Endodermal cell (in vitro differentiated cells): ENCODE measurements at regions not wholly inside any gene's neighbourhood (a gene's known extent, or its start where the extent isn't known, plus 50 kb on each side); places are given as distances from the start of the nearest gene placed in this dataset.

ENCODE experiments used
- DNase-seq: peaks from one replicate; pipeline ENCODE4 v3.0.0-alpha.2; 2017
- H3K27ac ChIP-seq: 2 replicates; pipeline ENCODE4 v1.5.1; 2013; ENCODE audit warnings: mild to moderate bottlenecking, low read depth, low read length, moderate library complexity
- H3K27me3 ChIP-seq: 2 replicates; pipeline ENCODE4 v1.6.1; 2013; ENCODE audit warnings: mild to moderate bottlenecking, low read length, moderate library complexity; ENCODE audit not compliant: insufficient read depth, control insufficient read depth, poor library complexity, severe bottlenecking
- H3K36me3 ChIP-seq: 2 replicates; pipeline ENCODE4 v1.7.0; 2013; ENCODE audit warnings: mild to moderate bottlenecking, low read length, moderate library complexity; ENCODE audit not compliant: control insufficient read depth, insufficient read depth
- H3K4me1 ChIP-seq: one replicate; pipeline ENCODE4 v1.7.0; 2013; ENCODE audit warnings: low read length; ENCODE audit not compliant: control insufficient read depth, insufficient read depth
- H3K4me3 ChIP-seq: 2 replicates; pipeline ENCODE4 v1.5.1; 2013; ENCODE audit warnings: mild to moderate bottlenecking, low read length, moderate library complexity
- H3K9ac ChIP-seq: 2 replicates; pipeline ENCODE4 v1.6.1; 2013; ENCODE audit warnings: mild to moderate bottlenecking, low read length, moderate library complexity; ENCODE audit not compliant: poor library complexity, severe bottlenecking; ENCODE audit errors: extremely low read depth
- H3K9me3 ChIP-seq: 2 replicates; pipeline ENCODE4 v1.6.1; 2013; ENCODE audit warnings: mild to moderate bottlenecking, low read length, moderate library complexity; ENCODE audit not compliant: control insufficient read depth
- H3K27ac Mint-ChIP-seq: 2 replicates; pipeline ENCODE4 v1.8.0; 2020; ENCODE audit warnings: mixed read lengths
- H3K27me3 Mint-ChIP-seq: 2 replicates; pipeline ENCODE4 v1.8.0; 2021; ENCODE audit warnings: mild to moderate bottlenecking, mixed read lengths; ENCODE audit not compliant: insufficient read depth
- H3K36me3 Mint-ChIP-seq: 2 replicates; pipeline ENCODE4 v1.8.0; 2020; ENCODE audit warnings: low read depth, mixed read lengths
- H3K4me1 Mint-ChIP-seq: 2 replicates; pipeline ENCODE4 v1.8.0; 2020; ENCODE audit warnings: mixed read lengths
- H3K4me3 Mint-ChIP-seq: 2 replicates; pipeline ENCODE4 v1.8.0; 2020; ENCODE audit warnings: mild to moderate bottlenecking, moderate library complexity, mixed read lengths
- H3K9me3 Mint-ChIP-seq: 2 replicates; pipeline ENCODE4 v1.8.0; 2020; ENCODE audit warnings: mild to moderate bottlenecking, mixed read lengths
- CTCF ChIP-seq: fragments of 200-600 bp; sonication (generic); conservative IDR thresholded peaks from 2 replicates; pipeline ENCODE4 v1.5.0; 2021; ENCODE audit warnings: antibody characterized with exemption, mild to moderate bottlenecking
- WGBS, 2 experiments: methylation state at CpG; one replicate each; pipeline versions ENCODE4 v1.1.5 to v1.1.7; 2013; ENCODE audit warnings: missing lambda C conversion rate in 2 of 2, mixed read lengths in 1 of 2; ENCODE audit not compliant: insufficient coverage in 1 of 2, insufficient read length in 1 of 2; 5-methylcytosine and 5-hydroxymethylcytosine counted together

GRCh38 chr3:161657786-161658185 is 161.2 kb downstream of the OTOL1 start:
- Mint-ChIP-seq H3K36me3 (no peaks in the 10 kb centered on the region), H3K27me3 (no peaks in the 10 kb centered on the region), H3K27ac (no peak overlapping the region), H3K9me3 (peaks cover 2% of the 10 kb centered on the region), H3K4me1 (peaks cover 6% of the 10 kb centered on the region), H3K4me3 (no peak overlapping the region)
- DNase-seq, result no peak
- no peak overlapping the region for H3K27ac ChIP-seq
- H3K4me3 ChIP-seq, result no peak overlapping the region
- H3K36me3 ChIP-seq, result no peaks in the 10 kb centered on the region
- WGBS, 2 experiments, result no CpG with 5 or more reads among the region's 1 CpG
- no peaks in the 10 kb centered on the region for H3K27me3 ChIP-seq
- no peak overlapping the region for H3K9ac ChIP-seq
- TF ChIP-seq CTCF, result no peak
- H3K4me1 ChIP-seq, result no peaks in the 10 kb centered on the region
- no peaks in the 10 kb centered on the region for H3K9me3 ChIP-seq

GRCh38 chr3:161671141-161671540 is 174.5 kb downstream of the OTOL1 start:
- Mint-ChIP-seq H3K4me3 (no peak overlapping the region), H3K27me3 (no peaks in the 10 kb centered on the region), H3K9me3 (peaks cover 4% of the 10 kb centered on the region), H3K36me3 (no peaks in the 10 kb centered on the region), H3K27ac (no peak overlapping the region), H3K4me1 (peaks cover 15% of the 10 kb centered on the region)
- Histone ChIP-seq H3K4me1 (no peaks in the 10 kb centered on the region), H3K27me3 (no peaks in the 10 kb centered on the region), H3K9ac (no peak overlapping the region), H3K36me3 (no peaks in the 10 kb centered on the region), H3K27ac (no peak overlapping the region), H3K9me3 (peaks cover 6% of the 10 kb centered on the region), H3K4me3 (no peak overlapping the region)
- WGBS, 2 experiments, result 90 to 100% methylated on average over 1 to 2 of the region's 2 CpGs
- TF ChIP-seq CTCF, result no peak
- DNase-seq, result no peak

- no peak overlapping the region for H3K4me3 ChIP-seq
- Mint-ChIP-seq H3K36me3 (no peaks in the 10 kb centered on the region), H3K9me3 (peaks cover 4% of the 10 kb centered on the region), H3K27ac (no peak overlapping the region), H3K4me1 (peaks cover 15% of the 10 kb centered on the region), H3K27me3 (no peaks in the 10 kb centered on the region), H3K4me3 (no peak overlapping the region)
- H3K27me3 ChIP-seq, result no peaks in the 10 kb centered on the region
- no peak overlapping the region for H3K27ac ChIP-seq
- H3K9me3 ChIP-seq, result peaks cover 6% of the 10 kb centered on the region
- WGBS, 2 experiments, result 68 to 89% methylated on average over 1 to 4 of the region's 4 CpGs
- H3K36me3 ChIP-seq, result no peaks in the 10 kb centered on the region
- DNase-seq, result no peak
- no peak overlapping the region for H3K9ac ChIP-seq
- H3K4me1 ChIP-seq, result no peaks in the 10 kb centered on the region
- TF ChIP-seq CTCF, result no peak
These were observed 175.9 kb downstream of the OTOL1 start for GRCh38 chr3:161672478-161672877.
